NCI-H1105 treated with DMSO at 0.1 percent for 48 hours (cell line): ENCODE measurements at regions not wholly inside any gene's neighbourhood (a gene's known extent, or its start where the extent isn't known, plus 50 kb on each side); places are given as distances from the start of the nearest gene placed in this dataset.
A peak's percentile ranks its signal among the peaks of the same experiment; 100 is the strongest.

Experiments
- DNase-seq: peaks from one replicate; lab custom pipeline; 2025; lab: John Stamatoyannopoulos, UW

DNA sequence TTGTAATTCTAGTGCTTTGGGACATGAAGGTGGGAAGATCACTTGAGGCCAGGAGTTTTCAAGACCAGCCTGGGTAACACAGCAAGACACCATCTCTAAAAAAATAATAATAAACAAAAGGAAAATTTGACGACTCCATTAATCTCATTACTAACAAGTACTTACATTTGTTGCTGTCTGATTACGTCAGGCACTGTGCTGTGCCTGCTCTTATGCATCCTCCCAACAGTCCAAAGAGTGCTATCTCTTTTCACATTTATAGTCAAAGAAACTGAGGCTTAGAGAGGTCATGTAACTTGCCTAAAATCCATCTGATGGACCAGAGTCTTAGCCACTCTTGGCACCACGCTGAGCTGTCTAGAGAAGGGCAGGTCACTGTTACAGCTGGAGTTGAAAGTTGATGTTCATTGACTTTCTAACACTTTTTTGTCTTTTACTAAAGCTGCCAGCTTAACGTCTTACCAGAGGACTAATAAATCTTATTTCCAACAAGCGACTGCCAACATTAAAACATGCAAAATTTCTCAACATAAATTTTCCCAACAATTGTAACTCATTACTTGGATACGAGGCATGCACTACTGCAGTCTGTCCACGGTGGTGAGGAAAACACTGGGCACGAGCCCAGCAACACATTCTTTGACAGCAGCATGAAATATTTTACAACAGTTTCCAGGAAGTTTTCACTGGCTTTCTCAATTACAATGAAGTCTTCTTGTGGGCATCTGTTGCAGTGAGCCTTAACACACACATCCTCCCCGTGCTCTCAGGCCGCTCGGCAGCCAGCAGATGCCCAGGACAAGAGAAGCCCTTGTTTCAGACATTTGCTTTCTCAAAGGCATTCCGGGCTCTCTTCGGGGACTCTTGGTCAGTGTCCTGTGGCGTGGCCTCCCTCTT is 262.9 kb upstream of the PROX1 start:
- DNase-seq = no peak

DNA sequence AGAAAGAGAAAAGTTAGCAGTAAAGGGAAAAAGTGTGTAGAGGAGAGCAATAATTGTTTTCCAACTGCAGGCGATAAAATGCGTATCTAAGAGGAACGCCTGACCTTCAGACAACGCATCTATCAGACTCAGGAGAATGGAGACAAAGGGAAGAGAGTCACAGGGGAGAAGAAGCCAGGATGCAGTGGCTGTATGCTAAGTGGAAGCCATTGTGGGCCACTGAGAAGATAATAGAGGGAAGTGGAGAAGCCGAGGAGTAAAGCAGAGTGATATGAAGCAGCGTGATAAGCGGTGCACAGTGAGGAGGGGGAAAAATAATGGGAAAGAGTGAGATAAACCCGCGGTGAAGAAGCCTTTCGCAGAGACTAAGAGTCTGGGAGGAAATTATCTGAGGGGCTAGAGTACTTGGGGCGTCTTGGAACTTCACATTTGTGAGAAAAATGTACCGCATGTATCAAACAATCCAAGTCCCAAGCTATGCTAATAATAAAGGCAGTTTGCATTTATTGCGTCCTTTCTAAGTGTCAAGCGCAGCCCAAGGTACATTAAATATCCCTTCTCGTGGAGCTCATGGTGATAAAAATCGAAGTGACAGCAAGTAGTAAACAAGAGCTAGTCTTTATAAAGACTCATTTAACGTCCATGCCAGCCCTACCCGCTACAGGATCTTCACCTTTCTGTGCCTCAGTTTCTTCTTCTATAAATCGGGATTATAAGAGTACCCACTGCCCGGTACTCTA is 259.8 kb upstream of the PROX1 start:
- DNase-seq = no peak

DNA sequence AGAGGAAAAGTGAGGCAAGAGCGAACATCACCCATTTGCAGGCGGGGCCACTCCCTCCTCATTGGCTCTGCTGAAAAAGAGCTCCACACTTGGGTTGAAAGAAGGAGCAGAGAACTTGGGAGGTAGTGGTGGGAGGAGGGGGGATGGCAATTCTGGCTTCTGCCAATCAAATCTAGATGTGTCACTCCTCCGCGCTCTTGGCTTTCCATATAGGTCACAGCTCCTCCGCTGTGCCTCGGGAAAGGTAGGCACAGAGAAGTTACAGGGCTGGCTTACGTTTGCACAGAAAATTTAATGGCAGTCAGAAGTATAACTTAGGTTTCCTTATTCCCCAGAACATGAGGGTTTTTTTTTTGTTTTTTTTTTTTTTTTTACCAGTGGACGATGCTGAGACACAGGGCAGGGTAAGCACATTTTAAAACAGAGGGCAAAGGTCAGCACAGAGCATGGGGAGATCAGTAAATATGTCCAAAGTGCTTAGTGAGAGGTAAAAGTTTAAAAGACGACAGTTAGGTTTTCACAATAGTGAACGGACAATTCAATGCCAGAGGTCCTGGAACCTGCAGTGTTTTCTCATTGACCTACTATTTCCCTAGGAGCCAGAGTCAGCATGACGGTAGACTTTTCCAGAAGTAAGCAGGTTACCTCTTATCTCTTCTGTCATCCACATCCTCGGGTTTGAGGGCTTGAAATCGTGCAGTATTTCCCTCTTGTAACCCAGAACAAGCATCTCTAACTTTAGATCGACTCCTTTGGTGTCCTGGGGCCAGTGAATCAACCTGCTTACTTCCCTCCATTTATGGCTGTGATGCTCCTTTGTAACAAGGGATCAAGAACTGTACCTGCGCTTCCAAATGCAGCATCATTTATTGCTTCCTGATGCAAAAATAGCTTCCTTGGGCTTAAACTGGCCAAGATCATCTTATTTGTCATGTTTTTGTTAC is 258.9 kb upstream of the PROX1 start:
- no peak for DNase-seq

DNA sequence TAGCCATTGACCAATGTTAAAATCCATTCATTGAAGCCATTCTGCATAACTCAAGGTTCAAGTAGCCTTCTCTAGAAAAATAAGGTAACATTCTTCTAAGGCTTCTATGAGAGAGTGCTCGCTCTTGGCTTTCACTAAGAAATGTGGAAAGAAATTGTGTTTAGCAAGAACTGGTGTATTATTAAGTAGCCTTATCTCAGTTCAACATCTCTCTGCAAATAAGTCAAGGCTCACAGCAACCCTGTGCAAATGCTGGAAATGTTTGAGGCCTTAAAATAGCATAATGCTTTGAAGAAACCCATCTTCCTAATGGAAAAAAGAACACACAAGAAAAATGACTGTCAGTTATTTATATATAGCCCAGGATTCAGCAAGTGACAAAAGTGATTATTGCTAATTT is 254.1 kb upstream of the PROX1 start:
- DNase-seq = no peak

GRCh38 chr1:213737398-213738035 is 250.3 kb upstream of the PROX1 start:
- no peak for DNase-seq

- DNase-seq = no peak
These were observed 249.1 kb upstream of the PROX1 start for GRCh38 chr1:213738658-213739057.

- no peak for DNase-seq
These were observed 244.8 kb upstream of the PROX1 start for GRCh38 chr1:213742992-213743391.

- DNase-seq = no peak
These were observed 243.0 kb upstream of the PROX1 start for GRCh38 chr1:213744780-213745179.

- no peak for DNase-seq
These were observed 242.3 kb upstream of the PROX1 start for GRCh38 chr1:213745451-213745850.

GRCh38 chr1:213749558-213749957 is 238.2 kb upstream of the PROX1 start:
- DNase-seq = no peak

DNA sequence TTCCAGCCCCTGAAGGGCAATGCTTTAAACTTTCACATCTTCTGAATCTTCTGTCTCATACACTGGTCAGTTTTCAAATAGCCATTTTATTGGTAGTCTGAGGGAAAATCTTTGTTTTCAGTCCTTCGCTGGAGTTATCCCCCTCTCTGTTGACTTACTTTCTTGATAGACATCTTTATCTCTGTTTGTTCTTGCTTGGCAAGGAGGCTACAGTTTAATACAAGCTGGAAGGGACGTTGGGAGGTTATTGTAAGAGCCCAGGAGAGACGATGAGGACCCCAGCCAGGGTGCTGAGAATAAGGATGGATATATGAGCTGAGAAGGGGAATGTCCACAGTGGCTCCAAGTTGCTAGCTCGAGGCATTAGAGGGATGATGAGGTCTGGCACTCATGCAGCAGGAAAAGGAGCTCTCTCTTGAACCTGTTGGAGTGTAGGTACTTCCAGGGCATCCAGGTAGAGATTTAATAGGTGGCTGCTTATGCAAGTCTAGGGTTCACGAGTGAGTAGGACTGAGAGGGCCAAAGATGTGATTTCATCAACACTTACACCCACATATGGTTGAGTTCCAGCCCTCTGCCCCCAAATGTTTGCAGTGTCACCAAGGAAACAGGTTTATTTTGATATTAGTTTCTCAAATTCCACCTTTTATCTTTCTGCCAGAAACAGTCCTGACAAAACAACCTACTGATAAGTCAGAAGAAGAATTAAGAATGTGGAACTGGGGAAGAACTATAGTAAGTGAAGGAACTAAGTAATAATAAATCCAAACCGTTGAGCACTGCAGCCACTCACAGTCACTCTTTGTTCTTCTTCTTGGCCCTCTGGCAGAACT is 237.3 kb upstream of the PROX1 start:
- no peak for DNase-seq

DNA sequence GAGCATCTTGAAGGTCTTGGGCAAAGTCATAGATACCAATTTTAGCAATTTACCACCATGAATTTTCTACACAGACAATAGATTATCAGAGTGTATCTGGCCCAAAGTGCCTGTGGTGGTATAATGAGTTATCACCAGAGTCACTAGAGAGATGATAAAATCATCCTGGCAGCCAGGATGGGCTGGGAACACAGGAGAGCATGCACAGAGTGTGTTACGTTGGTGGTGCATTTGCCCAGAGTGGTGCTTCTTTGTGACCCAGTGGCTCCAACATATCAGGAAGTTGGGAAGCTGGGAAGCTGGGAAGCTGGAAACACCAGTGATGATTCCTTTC is 236.7 kb upstream of the PROX1 start:
- no peak for DNase-seq

GRCh38 chr1:213759359-213760181 is 228.2 kb upstream of the PROX1 start:
- DNase-seq = peak; percentile 87

DNA sequence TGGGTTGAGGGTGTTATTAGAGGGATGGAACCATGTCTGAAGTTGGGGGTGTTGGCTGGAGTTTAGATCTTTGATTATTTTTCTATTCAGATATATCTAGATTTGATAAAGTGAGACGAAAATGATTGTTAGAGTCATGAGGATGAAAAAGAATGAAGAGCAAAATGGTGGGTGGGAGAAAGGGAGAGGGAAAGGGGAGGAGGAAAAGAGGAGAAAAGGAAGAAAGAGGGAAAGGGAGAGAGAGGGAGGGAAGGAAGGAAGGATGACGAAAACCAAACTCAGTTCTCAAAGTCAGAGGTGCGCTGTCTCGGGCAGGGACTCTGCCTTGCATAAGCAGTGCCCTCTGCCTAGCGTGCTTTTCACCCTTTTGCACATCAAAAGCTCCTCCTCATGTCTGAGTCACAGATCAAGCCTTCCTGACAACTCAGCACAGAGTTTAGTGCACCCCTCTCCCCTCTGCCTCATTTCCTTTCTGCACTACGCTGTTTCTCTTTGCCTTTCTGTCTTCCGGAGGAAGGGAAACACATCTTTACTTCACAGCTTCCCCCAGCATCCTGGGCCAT is 225.8 kb upstream of the PROX1 start:
- no peak for DNase-seq

GRCh38 chr1:213767683-213768082 is 220.1 kb upstream of the PROX1 start:
- no peak for DNase-seq

DNA sequence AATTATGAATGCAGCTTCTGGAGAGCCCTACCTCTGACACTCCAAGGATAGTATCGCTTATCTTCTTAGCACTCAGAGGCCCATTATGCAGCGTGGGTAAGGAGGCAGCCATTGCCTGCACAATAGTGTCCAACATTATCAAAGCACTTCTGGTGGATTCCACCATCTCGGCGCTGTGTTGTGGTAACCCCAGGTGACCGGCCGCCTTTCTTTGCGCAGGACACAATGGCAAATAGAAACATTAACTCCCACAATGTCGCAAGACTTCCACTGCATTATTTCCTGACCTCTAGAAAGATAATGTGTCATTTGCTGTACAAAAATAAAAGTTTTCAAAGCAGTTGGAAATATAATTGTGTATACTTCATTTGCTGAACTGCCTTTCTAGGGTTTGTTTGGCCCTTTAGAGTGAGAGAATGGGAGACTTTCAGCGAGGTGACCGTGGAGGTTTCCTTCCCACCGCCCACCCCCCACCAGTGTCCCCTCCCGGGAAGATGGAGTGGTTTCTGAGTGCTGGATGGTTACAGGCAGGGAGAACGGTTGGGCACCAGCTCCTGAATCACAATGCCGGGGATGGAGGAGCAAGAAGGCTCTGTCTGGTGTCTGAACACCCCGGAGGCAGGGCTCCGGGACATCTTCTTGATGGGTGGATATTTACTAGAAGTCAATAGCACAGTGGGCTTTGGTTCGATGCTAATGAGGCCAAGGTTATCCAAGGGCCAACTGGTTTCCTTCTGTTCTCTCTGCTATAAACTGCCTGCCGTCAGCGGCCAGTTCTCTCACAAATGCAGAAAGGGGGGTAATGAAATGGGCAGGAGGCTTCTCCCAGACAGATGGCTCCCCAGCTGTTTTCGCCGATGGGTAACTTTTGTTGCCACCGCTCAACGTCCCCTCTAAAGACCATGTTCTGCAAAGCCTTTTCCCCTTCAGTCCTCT is 215.4 kb upstream of the PROX1 start:
- no peak for DNase-seq

GRCh38 chr1:213773975-213774374 is 213.8 kb upstream of the PROX1 start:
- no peak for DNase-seq

GRCh38 chr1:213776969-213777368 is 210.8 kb upstream of the PROX1 start:
- DNase-seq = no peak

DNA sequence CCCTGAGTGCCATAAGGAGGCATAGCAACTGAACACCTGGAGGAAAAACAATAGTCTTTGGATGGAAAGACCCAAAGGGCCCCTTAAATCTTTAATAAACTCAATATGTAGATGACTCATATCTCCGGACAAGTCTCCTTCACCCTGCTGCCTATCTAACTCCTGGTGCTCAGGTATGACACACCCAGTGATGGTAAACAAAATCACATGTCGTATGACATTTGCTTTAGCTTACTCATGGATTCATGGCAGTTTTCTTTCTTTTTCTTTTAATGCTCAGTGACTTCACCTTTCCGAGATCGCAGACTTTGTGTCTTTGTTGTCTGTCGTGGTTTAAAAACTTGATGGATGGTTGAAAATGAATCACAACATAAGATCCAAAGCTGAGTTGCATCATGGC is 208.5 kb upstream of the PROX1 start:
- DNase-seq = no peak
